Pulmonary artery endothelial cell (primary cell): ENCODE measurements at regions not wholly inside any gene's neighbourhood (a gene's known extent, or its start where the extent isn't known, plus 50 kb on each side); places are given as distances from the start of the nearest gene placed in this dataset.
"Not testable (repeated sequence)": the region's sequence is repeated elsewhere in the genome, so short reads cannot be mapped to it uniquely, and the experiment has no call there.

Experiments
- DNase-seq: peaks from one replicate; pipeline ENCODE4 v3.0.0-alpha.2; 2011; ENCODE audit warnings: low read depth, low spot score

DNA sequence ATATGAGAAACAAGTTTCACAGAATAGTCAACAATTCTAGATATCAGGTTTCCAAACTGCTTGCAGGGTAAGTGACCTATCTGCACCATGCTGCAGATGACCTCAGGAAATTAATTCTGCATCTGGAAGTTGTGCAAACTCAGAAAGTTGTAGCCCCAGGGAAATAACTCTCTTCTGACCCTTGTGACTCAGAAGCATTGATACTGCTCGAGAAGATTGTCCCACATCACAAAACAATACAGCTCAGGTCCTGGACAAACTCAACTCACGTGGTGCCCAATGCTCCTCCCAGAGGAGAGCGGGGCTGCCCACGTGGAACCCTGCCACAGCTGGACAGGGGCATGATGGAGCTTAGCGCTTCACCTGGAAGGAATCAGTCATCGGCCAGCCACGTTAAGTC lies 221.9 kb upstream of the LRRC61 start:
- DNase-seq: not testable (repeated sequence)

DNA sequence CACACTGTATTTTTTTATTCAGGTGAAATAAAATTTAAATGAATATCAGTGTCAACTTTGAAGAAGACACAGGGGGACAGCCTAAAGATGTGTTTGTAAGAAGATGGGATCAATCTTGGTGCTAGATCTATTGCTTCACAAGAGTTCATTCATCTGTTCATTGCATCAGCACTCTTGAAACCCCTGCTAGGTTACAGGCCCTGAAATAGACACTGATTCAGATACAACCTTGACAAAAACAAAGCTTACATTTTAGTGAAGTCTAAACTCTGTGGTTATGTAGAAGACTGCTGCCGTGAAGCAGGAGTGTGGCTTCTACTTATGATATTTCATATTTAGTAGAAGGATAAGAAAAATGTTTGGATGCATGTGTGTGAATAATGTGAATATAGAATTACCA lies 215.9 kb upstream of the LRRC61 start:
- DNase-seq: not testable (repeated sequence)

DNA sequence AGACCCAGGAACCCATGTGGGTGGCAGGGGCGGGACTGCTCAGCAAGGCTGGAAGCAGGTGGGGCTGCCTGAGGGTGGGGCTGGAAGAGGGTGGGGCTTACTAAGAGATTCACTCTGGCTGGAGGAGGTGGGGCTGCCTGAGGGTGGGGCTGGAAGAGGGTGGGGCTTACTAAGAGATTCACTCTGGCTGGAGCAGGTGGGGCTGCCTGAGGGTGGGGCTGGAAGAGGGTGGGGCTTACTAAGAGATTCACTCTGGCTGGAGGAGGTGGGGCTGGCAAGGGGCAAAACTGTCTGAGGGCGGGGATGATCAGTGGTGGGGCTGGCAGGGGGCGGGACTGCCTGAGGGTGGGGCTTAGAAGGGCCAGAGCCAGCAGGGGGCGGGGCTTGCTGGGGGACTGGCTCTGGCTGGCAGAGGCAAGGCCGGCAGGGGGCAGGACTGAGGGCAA lies 212.8 kb upstream of the LRRC61 start:
- not testable (repeated sequence) for DNase-seq

DNA sequence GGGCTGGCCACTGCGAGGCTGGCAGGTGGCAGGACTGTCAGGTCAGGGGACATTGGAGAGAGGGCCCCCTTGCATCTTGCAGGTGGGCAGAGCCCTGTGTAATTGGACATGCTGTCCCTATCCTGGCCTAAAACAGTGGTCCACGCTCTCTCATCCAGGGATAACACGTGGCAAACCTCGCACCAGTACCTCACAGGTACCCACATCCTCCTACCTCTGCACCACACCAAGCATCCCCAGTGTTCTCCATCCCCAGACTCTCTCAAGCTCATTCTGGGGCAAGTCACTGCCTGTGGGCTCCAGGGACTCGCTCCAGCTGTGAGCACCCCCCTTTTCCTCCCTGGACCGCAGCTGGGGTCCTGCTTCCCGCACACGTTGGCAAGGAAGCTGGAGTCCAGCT lies 212.3 kb upstream of the LRRC61 start:
- not testable (repeated sequence) for DNase-seq

DNA sequence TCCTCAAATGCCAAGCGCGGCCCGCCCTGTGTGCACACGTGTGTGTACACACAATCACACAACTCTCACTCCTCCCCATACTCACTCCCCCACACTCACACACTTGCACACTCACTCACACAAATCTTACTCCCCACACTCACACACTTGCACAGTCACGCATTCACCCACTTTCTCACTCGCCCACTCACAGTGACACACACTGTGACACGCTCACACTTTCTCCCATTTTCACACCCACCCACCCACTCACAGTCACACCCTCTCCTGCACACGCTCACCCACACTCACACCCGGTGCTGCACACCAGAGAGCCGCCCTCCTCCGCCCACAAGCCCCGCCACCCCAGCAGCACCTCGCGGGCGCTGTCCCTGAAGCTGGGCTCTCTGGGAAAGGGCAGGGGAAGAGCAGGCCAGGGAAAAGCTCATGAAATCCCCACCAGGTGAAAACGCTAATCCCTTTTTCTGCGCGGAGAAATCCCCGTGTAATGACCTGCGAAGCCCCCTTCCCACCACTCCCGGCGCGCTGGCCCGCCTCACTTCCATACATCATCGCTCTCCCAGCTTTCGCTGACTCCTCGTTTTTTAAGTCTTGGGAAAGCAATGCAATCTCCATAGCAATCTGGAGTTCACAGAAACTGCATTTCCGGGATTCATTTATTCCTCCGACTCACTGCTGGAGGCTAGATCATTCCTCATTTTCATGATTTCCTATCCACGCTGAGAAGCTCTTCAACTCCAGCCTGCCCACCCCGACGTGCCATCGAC lies 211.6 kb upstream of the LRRC61 start:
- not testable (repeated sequence) for DNase-seq

DNA sequence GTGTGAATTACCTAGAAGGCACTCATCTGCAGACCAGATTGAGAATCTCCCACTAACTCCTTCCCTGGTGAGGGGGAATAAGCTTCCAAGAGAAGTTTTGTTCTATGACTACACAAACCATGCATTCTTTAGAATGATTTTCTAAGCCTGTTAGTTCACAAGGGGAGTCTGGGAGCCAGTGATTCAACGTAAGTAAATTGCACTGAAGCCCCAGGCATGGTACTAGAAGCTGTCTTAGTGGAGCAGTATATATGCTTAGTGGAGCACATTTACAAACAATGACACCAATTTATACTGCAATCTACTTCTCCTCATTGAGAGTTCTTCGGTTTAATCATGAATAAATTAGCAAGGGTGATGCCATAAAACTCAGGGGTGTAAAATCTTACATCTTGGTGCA lies 209.9 kb upstream of the LRRC61 start:
- DNase-seq: not testable (repeated sequence)

DNA sequence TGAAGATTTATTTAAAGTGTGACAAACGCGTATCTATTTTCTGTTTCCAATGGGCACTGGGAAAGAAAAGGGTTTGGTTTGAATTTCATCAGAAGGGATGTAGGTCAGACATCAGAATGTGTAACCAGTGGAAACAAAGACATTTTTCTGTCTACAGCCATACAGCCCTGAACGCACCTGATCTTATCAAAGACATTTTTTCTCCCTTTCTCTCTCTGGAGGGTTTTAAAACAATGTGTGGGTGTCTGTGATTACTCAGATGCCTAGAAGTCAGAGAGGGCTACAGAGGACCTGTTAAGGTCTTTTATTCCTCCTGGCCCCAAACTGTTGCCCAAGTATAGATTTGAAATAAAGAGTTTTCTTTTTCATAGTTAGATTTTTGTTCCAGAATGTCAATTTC lies 208.6 kb upstream of the LRRC61 start:
- DNase-seq: not testable (repeated sequence)

DNA sequence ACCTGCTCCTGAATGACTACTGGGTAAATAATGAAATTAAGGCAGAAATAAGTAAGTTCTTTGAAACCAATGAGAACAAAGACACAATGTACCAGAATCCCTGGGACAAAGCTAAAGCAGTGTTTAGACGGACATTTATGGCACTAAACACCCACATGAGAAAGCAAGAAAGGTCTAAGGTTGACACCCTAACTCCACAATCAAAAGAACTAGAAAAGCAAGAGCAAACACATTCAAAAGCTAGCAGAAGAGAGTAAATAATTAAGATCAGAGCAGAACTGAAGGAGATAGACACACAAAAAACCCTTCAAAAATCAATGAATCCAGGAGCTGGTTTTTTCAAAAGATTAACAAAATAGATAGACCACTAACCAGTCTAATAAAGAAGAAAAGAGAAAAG lies 203.2 kb upstream of the LRRC61 start:
- DNase-seq: not testable (repeated sequence)

DNA sequence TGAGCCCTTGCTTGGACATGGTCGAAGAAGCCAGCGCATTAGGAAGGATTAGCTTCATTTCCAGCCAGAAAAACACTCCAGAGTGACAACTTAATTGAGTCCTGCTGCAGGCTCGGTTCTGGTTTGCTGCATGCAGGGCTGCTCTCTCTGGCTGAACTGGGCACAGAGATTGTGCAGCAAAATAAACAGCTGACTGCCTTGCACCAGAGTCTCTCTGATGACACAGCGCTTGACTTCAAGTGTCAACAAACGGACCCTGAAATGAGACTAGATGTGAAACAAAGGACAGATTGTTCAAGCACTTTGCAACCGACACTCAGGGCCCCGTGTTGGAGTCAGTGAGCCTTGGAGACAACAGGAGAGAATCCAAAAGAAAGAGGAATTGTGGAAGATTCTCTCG lies 197.3 kb upstream of the LRRC61 start:
- not testable (repeated sequence) for DNase-seq

DNA sequence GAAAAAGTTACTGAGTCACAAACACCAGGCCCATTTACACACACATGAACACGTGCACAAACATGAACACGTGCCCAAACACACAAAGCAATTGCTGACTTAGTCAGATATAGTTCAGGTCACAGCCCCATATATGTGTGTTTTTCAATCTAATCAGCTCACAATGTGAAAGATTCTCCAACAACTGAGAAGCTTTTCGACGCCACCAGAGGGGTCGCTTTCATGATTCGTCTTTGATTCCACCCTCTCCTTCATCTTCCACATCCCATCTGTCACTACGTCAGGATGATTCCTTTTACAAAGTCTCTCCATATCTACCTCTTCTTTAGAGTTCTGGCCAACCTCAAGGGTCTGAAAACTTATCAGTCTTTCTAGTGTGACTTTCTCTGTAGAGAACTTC lies 188.7 kb upstream of the LRRC61 start:
- not testable (repeated sequence) for DNase-seq

DNA sequence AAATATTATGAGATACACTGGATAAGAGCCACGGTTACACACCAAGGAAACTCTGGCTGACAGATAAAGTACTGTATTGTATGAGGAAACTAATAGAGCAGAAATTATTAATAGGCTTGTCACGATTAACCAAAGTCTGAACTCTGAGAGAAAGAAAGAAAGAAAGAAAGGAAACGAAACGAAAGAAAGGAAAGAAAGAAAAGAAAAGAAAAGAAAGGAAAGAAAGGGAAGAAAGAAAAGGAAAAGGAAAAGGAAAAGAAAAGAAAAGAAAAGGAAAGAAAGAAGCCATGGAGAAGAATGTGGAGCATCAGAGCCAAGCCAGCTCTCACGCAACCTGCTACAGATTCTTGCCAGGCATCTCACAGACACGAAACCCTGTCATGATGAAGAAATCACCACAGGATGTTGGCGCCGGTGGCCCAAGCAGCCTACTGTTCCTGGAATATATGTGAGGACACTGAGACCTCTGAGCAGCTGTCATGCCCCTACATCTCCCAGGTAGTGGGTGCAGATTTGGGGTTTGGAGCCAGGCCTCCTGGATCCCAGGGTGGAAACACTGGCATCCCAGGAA lies 187.4 kb upstream of the LRRC61 start:
- not testable (repeated sequence) for DNase-seq

DNA sequence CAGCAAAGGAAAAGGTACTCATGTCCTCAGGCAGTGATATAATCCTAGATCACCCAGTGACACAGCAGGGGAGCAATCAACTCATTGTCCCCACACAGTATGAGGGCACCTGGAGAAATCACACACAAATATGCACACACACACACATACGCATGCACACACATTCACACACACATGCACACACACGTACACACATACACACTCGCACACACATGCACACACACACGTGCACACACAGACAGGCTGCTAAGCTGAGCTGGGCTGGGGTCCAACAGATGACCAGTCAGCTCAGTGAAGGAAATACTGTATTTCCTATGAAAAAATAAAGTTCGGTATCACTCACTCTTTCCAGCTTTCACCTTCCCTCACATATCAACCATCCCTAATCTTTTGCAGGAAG lies 183.3 kb upstream of the LRRC61 start:
- DNase-seq: not testable (repeated sequence)

DNA sequence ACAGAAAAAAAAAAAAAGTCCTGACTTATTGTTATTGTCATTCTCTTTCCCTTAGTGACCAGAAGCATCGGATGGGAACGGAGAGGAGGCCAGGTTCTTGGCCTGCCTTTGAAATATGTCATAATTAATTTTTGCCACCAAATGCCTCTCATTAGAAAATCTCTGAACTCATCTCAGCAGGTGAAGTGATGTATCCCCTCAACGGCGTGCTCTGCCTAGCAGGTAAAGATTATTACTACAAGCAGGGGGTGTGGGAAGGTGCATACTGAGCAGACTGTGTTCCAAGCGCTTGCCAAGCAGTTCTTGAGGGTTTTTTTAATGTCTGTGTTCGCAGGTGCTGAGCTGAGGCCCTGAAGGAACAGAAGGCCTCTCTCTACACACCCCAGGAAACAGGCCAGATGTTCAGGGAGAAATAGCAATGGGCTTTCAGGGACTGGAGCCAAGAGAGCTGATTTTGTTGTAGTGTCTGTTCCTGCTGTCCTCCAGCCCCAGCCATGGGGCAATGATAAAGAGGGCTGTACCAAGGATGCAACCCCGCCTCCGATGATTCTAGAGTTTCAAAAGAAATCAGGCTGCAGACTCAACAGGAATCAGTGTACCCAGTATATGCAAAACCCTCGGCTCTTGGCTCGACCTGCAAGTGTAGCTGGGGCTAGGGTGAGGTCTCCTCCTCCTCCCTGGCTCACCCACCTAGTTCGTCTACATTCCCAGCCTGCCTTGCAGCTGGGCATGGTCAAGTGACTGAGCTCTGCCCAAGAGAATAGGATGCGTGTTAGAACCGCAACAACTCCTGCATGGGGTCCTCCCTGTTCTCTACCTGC lies 181.4 kb upstream of the LRRC61 start:
- DNase-seq: not testable (repeated sequence)

DNA sequence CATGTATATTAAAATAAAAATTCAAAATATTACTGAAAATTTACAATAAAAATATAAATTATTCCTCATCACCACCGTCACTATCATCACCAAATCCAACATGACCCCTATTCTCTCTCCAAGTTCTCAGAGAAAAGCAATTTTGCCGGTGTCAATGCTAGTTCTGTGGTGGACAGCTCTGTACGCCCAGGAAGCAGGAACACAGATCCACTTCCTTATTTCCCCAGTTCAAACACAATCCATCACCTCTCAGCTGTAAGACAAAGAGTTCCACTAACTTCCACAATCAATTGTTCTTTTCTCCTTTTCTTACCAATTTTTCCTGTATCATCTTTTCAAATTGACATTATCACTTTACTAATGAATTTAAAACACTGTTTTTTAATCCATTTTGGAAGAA lies 177.0 kb upstream of the LRRC61 start:
- not testable (repeated sequence) for DNase-seq

DNA sequence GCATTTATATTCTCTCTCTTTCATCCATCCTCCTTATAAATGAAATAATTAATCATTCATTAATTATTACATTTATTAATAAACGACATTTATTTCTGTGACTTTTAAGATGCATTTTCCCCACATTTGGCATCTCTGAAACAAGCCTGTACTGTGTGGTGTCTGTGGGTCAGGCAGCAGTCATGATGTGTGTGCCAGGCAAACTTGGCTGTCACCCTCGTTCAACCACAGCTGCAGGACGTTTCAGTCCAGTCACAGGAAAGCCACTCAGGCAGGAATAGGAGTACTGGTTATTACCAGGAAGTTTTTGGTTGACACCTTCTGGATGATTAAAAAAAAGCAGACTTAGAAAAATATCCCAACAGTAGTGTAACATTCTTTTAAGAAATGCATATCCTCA lies 175.6 kb upstream of the LRRC61 start:
- not testable (repeated sequence) for DNase-seq

DNA sequence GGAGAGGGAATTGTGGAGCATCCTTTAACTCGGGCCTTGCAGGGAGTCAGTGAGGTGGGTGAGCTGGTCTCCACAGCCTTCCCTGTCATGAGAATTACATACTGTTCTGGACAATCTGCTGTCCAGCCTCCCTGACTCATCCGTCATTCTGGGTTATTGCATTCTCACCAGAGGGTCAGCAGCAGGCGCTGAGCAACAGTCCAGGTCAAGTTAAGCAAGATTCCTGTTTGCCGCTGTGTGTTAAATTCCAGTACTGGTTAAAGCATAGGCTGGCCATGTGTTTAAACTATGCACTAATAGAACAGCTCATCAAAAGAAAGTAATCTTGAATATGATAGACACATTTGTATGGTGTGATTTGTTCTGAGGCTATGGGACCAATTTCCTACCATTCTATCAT lies 167.1 kb upstream of the LRRC61 start:
- DNase-seq: not testable (repeated sequence)

DNA sequence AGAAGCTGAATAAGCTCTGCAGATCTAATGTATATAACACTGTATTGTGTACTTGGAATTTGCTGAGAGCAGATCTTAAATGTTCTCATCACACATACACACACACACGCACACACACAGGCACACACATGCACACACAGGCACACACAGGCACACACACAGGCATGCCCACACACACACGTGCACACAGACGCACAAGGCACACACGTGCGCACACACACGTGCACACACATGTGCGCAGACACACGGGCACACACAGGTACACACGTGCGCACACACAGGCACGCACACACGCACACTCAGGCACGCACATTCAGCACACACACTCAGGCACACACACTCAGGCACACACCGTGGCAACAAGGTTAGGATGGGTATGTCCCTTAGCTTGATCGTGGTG lies 164.5 kb upstream of the LRRC61 start:
- DNase-seq: not testable (repeated sequence)

DNA sequence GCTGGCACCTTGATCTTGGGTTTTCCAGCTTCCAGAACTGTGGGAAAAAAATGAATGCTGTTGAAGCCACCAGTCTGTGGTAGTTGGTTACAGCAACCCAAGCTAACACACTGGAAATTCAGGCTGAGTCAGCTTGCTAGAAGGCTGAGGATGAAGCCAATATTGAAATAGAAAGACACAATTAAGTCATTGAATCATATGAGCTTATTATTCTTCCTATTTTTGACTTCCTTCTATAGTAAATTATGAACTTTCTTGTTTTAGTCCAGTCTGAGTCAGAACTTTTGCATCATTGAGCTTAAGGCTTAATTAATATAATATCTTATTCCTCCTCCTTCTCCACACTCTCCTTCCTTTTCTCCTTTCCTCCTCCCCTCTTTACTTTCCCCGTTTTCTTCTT lies 153.6 kb upstream of the LRRC61 start:
- DNase-seq: not testable (repeated sequence)

DNA sequence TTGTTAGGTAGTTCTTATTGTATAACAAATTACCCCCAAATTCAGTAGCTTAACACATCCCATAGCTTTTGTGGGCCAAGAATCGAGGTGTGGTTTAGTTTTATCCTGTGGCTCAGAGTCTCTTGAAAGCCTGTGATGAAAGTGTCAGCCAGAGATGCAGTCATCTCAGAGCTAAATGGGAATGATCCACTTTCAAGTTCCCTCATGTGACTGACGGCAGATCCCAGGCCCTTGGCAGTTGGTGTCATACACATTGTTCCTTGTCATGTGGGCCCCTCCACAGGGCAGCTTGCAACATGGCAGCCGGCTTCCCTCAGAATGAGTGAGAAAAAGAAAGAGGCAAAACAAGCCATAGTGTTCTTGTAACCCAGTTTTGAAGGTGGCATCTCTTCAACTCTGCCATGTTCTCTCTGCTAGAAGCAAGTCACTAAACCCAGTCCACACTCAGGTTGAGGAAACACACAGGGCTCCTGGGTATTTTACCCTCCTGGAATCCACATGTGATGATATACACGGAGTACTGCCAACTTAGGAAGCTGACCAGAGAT lies 153.1 kb upstream of the LRRC61 start:
- not testable (repeated sequence) for DNase-seq

DNA sequence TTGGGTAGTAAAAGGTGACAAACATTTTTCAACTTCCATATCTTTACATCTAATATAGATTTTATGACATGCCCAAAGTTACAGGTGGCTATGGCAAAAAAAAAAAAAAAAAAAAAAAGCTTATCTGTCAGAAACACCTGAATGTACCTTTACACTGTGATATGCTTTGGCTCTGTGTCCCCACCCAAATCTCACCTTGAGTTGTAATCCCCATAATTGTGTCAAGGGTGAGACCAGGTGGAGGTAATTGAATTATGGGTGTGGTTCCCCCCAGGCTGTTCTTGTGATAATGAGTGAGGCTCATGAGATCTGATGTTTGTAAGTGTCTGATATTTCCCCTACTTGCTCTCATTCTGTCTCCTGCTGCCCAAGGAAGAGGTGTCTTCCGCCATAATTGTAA lies 139.6 kb upstream of the LRRC61 start:
- DNase-seq: not testable (repeated sequence)

DNA sequence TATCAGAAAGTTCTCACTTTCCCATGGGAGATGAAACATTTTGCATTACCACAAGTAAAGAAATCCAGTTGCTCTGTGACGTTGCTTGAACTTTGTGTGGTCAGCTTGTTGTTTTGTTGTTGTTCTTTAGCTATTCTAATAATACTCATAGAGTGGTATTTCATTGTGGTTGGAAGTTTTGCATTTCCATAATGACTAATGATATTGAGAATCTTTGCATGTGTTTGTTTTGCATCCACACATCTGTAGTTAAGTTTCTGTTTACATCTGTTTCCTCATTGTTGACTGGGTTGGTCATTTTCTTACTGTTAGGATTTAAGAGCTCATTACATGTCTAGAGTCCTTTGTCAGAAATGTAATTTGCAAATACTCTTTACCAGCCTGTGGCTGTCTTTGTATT lies 133.2 kb upstream of the LRRC61 start:
- DNase-seq: not testable (repeated sequence)

DNA sequence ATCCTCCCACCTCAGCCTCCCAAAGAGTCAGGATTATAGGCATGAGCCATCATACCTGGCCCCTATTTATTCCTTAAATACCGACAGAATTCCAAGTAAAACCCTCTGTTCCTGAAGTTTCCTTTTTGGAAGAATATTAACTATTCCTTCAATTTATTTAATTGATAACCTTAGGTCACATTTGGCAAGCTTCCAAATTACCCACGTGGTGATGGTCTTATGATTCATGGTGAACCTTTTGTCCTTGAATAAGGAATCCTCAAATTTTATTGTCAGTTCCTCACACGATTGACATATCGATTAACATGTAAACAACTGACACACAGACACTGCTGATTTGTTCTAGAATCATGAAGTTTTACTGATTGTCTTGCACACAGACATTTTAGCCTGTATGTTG lies 130.6 kb upstream of the LRRC61 start:
- DNase-seq: not testable (repeated sequence)
